ENCODE measurements at regions not wholly inside any gene's neighbourhood (a gene's known extent, or its start where the extent isn't known, plus 50 kb on each side); places are given as distances from the start of the nearest gene placed in this dataset.
"Not testable (repeated sequence)": the region's sequence is repeated elsewhere in the genome, so short reads cannot be mapped to it uniquely, and the experiment has no call there.

DNA sequence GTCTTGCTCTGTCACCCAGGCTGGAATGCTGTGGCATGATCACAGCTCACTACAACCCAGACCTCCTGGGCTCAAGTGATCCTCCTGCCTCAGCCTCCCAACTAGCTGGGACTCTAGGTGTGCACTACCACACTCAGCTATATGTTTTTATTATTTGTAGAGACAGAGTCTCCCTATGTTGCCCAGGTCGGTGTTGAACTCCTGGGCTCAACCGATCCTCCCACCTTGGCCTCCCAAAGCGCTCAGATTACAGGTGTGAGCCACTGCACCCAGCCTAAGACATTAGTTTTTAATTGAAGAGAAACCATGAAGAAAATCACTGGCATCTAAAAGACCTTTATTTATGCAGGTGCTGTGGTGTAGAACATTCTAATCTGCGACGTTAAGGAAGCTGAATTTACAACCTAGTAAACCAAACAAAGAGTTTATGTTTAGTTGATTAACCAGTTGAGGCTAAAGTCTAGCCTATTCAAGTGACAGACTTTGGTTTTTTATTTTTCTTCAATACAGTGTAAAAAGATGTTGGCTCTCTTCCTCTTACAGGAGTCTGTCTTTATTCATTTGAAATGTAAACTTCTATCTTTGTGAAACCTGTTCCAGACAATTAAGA is 52.5 kb upstream of the NBL1 start:
- DNase-seq: no peak

DNA sequence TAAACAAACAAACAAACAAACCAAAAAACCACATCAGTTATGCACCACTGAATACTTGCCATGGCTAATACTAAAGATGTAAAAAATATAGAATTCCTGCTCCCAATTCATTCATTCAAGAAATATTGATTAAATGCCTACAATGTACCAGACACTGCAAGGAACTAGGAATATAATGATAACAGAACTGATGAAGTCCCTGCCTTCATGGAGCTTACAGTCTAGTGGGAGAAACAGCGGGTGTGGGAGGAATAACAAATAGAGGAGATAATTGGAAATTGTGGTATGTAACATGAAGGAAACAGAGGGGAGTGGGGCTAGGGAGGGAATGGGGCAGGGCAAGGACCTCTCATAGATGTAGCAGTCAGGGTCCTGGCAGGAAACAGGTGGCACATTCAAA is 58.6 kb upstream of the NBL1 start:
- DNase-seq: no peak

DNA sequence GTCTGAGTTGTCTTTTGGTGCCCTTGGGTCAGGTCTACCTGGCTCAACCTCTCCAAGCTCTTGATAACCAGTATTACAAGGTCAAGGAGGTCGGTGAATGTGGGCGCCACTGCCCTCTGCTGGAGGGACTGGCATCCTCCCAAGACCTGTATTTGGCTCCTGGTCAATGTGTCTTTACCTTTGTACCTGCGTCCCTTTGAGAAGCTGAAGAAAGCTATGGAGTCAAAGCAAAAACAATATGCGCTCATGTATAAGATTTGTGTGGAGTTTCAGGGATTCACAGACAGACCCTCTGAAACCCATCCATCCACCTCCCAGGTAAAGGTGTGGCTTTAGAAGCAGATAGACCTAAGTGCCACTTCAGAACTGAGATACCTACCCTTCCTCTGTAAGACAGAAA is 61.8 kb upstream of the NBL1 start:
- DNase-seq: no peak

DNA sequence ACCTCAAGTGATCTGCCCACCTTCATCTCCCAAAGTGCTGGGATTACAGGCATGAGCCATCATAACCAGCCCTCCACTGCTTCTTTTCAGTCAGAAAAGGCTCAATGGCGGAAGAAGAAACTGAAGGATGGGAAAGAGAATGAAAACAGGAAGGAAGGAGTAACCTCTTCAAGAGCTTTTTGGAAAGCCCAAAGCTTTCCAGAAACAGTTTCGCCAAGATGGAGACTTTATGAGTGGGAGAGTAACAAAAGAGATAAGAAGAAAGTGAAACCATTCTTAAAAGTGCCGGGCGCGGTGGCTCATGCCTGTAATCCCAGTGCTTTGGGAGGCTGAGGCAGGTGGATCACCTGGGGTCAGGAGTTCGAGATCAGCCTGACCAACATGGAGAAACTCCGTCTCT is 62.7 kb upstream of the NBL1 start:
- DNase-seq: no peak

DNA sequence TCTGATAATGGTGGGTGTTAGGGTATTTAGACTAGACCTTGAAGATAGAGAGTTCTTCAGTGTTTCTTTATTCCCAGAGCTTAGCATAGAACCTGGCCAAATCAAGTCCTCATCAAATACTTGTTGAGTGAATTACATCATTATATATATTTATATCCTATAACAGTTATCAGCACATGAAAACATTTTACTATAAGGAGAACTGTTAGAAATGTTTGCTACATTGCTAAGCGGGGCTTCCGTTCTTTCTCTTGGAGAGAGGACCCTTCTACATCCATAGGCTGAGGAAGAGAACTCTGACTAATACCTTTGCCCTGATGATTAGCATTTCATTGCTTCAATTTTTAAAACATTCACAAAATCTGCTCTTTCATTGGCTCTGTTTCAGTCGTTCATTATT is 66.5 kb upstream of the NBL1 start:
- DNase-seq: no peak

DNA sequence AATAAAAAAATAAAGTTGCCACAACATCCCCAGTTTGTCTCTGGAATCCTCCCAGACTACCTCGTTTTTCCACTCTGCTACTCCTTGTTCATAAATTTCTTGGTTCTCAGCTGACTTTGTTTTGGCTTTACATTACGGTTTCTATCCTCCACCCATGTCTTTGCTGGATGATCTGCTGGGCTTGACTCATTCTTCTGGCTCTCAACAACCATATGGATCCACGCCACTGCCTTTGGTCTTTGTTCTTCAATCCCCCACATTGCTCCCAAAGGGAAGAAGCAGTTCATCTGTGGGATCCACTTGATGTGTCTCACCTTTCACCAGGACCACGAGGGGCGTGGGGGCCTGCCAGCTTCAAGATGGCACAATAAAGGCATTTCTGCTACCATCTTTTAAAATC is 67.1 kb upstream of the NBL1 start:
- DNase-seq: peak; percentile 78

DNA sequence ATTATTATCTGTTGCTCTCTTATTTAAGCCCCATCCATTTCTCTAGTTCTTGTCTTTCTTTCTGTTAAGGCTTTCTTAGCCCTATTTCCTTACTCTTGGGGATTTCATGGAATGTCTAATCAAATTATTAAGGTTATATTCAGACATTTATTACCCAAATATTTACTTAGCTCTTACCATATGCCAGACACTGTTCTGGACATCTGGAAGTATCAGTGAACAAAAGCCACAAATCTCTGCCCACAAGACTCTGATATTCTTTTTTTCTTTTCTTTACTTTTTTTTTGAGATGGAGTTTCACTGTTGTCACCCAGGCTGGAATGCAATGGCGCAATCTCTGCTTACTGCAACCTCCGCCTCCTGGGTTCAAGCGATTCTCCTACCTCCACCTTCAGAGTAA is 74.3 kb upstream of the NBL1 start:
- no peak for DNase-seq

DNA sequence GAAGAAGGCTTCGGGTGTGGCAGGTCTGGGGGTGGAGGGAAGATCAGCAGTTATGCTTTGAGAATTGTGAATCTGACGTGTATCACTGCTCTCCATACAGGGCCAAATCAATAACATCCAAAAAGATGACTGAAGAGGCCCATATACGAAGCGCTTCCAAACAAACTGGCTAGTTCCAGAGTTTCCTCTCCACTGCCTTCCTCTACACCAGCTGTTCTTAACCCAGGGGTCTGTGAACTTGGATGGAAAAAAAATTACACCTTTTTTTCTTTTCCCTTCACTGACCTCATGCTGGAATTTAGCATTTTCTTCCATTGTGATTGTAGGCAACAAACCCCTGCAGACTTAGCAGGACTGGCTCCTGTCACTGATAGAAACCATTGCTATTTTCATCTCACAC is 77.1 kb upstream of the NBL1 start:
- peak; percentile 34 for DNase-seq

DNA sequence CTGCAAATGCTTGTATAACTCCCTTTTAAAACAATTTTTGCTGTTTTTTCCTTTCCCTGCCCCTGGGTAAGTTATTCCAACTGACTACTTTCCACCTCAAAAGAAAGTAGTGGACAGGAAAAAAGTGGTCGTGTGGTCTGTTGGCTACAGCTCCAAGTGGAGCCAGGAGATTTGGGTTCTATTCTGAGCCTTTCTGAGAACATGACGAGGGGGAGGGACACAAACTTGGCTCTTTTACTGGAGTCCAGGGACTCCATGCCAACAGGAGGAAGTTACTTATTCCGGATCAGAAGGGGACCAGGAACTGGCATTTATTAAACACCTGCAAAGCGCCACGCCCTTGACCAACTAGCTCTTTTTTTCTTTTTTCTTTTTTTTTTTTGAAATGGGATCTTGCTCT is 79.0 kb upstream of the CAPZB start:
- no peak for DNase-seq

DNA sequence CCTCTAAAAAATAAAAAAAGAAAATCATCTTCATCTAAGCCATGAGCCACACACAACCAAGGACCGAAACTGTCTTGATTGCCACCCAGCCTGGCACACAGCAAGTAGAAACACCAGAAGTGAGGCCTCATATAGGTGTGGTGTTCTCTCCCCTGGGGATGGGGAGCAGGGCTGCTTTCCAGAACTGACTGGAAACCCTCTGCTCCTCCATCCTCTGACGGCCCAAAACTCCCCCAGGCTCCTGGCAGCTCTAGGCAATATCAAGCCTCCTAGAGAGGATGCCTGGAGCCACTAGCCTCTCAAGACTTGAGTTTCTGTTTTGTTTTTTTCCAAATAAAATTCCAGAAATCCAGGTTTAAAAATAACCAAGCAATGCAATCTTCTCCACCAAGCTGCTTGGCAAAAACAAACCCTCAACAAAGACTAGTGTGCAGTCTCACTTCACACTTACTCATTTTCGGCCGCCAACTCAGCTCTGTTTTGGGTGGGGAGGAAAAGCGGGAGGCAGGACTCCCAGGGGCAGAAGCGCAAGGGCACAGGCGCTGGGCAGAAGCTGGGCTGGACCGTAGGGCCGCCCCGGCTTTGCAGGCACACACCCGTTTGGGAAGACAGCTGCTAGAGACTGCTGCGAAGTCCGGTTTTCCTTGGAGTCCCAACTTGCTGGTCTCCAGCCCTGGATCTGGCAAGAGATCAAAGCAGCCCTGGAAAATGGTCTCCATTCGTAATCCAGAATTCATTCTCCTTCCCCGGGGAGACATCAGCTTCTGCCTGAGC is 78.2 kb upstream of the CAPZB start:
- DNase-seq: peak; percentile 79

DNA sequence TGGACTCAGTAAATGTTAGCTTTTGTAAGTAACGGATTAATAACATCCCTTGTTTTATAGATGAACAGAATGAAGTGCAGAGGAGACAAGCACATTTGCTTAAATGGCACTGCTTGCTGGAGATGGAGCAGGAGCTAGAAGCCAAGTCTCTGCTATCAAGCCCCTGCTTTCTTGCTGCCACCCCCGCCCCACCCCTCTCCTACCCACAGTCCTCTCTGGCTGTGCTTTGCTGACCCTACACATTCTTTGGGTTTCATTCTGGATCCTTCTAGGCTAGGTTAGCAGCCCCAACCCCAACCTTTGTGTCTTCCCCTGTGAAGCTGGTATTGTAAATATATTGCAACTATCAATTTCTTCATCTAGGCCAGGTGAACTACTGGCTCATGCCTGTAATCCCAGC is 77.5 kb upstream of the CAPZB start:
- DNase-seq: no peak

DNA sequence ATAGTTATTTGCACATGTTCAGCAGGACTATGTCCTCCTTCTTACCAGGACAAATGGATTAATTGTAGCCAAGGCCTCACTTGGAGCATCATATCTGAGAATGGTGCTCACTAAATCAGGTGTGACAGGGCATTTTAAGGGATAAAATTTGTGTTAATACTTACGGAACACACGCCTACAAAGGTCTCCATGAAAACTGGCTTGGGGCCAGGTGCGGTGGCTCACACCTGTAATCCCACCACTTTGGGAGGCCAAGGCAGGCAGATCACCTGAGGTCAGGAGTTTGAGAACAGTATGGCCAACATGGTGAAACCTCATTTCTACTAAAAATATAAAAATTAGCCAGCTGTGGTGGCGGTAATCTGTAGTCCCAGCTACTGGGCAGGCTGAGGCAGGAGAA is 75.1 kb upstream of the CAPZB start:
- DNase-seq: no peak

DNA sequence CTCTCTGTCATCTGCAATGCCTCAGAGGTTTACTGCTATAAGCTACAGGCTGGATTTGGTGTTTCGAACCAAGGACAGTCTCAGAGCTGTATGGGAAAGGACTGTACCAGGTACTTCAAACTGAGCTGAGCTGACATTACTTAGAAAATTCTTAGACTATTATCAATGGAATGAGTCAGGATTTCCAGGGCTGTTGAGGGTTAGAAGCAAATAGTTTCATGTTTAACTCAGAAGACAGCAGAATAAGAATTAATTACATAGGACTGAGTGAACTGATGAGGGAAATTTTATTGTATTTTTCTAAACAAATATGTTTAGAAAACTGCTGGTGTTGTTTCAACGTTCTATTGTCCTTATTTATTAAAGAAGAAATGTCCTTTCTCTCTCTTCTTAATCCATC is 74.3 kb upstream of the CAPZB start:
- no peak for DNase-seq

DNA sequence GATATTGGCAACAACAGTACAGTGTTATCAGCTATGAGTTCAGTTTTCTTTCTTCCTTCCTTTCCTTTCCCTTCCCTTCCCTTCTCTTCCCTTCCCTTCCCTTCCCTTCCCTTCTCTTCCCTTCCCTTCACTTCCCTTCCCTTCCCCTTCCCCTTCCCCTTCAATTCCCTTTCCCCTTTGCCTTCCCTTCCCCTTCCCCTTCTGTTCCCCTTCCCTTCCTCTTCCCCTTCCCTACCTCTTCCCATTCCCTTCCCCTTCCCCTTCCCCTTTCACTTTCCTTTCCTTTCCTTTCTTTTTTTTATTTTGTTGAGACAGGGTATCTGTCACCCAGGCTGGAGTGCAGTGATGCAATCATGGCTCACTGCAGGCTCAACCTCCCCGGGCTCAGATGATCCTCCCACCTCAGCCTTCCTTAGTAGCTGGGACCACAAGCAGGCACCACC is 72.3 kb upstream of the CAPZB start:
- DNase-seq: no peak

DNA sequence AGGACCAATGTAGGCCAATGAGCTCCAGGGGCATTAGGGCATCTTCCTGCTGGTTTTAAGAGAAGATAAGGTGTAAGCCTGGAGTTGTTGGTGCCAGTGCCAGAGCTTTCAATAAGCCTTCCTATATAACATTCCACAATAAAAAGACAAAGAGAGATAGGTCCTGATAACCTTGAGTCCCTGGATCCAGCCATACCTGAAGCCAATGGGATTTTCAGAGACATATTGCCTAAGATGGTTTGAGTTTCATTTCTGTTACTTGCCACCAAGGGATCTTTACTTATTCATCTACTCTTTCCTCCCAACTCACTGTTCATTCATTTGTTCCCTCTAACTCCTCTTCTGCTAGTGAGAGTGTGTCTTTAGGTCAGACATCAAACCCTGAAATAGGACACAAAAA is 68.8 kb upstream of the CAPZB start:
- DNase-seq: no peak

DNA sequence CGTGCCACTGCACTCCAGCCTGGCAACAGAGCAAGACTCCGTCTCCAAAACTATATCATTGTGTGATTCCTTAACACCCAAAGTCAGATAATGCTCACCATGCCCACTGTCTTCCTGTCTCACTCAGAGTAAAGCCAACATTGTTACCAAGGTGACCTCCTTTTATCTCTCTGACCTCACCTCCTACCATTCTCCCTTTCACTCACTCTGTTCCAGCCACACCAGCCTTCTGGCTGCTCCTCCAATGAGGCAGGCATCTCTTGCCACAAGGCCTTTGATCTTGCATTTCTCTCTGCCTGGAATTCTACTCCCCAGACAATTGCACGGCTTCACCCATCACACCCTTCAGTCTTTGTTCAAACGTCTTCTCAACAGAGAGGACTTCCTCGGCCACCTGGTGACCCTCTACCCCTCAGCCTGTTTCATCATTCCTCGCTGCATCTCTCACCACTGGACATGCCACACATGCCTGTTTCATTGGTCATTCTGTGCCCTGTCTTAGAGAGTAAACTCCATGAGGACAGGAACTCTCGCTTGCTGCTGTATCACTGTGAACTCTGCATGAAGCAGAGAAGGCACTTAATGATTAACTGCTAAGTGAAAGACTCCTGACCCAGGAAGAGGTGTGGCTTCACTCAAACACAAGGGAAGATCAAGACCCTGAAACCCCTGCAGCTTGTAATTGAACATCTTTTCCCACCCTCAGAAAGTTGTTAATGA is 67.1 kb upstream of the CAPZB start:
- DNase-seq: no peak

DNA sequence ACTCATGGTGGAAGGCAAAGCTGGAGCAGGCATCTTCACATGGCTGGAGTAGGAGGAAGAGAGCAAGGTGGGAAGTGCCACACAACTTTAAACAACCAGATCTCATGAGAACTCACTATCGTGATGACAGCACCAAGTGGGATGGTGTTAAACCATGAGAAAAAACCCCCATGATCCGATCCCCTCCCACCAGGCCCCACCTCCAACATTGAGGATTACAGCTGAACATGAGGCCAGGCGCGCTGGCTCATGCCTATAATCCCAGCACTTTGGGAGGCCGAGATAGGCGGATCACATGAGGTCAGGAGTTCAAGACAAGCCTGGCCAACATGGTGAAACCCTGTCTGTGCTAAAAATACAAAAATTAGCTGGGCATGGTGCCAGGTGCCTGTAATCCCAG is 66.5 kb upstream of the CAPZB start:
- not testable (repeated sequence) for DNase-seq

DNA sequence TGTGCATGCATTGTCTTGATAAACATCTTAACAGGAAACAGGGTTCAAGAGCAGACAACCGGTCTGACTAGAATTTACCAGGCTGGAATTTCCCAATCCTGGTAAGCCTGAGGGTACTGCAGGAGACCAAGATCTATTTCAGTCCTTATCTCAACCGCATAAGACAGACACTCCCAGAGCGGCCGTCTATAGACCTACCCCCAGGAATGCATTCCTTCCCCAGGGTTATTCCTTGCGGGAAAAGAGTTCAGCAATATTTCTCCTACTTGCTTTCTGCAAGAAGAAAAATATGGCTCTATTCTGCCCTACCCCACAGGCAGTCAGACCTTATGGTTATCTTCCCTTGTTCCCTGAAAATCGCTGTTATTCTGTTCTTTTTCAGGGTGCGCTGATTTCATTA is 65.1 kb upstream of the CAPZB start:
- not testable (repeated sequence) for DNase-seq

DNA sequence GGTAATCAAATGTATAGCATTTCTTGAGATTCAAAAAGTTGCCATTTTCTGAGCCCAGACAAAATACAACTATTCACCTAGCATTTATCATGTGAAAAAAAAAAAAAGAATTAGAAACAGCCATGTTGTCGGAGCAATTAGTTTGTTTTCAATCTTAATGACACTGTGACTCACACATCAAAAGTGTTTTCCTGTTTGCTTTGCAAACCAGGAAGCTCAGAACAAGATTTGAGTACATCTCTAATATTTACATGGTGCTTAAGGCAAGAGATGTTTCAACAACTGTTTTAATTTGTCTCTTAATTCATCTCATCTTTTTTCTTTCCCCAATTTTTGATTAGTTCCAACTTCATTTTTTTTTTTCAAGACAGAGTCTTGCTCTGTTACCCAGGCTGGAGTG is 62.5 kb upstream of the CAPZB start:
- no peak for DNase-seq

DNA sequence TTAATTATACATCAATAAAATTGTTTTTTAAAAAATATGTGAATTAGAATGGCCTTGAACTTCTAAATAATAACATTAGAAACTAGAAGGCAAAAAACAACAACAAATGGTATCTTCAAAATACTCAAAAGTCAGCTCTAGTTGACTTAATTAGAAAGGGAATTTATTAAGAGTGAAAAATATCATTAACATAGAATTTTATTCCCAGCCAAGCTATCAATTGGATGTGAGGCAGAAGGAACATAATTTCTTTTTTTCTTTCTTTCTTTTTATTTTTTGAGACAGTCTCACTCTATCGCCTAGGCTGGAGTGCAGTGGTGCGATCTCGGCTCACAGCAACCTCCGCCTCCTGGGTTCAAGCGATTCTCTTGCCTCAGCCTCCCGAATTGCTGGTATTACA is 51.2 kb upstream of the CAPZB start:
- no peak for DNase-seq

DNA sequence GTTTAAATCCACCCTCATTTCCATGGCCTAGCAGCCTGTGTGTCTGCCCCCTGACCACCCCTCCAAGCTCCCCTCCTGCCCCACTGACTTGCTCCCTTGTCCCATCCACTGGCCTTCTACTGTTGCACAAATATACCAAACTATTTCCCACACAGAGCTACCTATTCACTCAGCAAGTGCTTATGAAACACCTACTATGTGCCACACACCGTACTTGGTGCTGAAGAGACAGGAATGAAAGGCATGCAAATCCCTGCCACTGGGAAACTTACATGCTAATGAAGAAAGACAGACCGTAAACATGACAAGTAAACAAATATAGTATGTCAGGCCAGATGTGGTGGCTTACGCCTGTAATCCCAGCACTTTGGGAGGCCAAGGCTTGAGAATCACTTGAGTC is 49.9 kb upstream of the CAPZB start:
- no peak for DNase-seq
